GM12892 (cell line): ENCODE measurements at regions not wholly inside any gene's neighbourhood (a gene's known extent, or its start where the extent isn't known, plus 50 kb on each side); places are given as distances from the start of the nearest gene placed in this dataset.

ENCODE experiments used
- DNase-seq: peaks from one replicate; pipeline ENCODE4 v3.0.0; 2011; ENCODE audit not compliant: insufficient read length
- FAIRE-seq: peaks from 2 replicates; lab custom pipeline; 2011; peaks lifted over from hg19 to GRCh38; lab: Jason Lieb, UNC
- POLR2A ChIP-seq: IDR thresholded peaks from 2 replicates; pipeline ENCODE4 v1.6.1; 2011; ENCODE audit warnings: low read depth, low read length, control low read depth
- POLR2AphosphoS5 ChIP-seq: IDR thresholded peaks from 2 replicates; pipeline ENCODE4 v1.6.1; 2011; ENCODE audit warnings: low read depth, low read length, control low read depth
- TAF1 ChIP-seq: IDR thresholded peaks from 2 replicates; pipeline ENCODE4 v1.6.1; 2011; ENCODE audit warnings: low read depth, mild to moderate bottlenecking, control low read depth, low read length, borderline replicate concordance

- FAIRE-seq (no peak), DNase-seq (no peak)
- TF ChIP-seq POLR2A (no peak), TAF1 (no peak), POLR2AphosphoS5 (no peak)
Observed at GRCh38 chr5:149441986-149442385, 62.9 kb upstream of the IL17B start.

DNA sequence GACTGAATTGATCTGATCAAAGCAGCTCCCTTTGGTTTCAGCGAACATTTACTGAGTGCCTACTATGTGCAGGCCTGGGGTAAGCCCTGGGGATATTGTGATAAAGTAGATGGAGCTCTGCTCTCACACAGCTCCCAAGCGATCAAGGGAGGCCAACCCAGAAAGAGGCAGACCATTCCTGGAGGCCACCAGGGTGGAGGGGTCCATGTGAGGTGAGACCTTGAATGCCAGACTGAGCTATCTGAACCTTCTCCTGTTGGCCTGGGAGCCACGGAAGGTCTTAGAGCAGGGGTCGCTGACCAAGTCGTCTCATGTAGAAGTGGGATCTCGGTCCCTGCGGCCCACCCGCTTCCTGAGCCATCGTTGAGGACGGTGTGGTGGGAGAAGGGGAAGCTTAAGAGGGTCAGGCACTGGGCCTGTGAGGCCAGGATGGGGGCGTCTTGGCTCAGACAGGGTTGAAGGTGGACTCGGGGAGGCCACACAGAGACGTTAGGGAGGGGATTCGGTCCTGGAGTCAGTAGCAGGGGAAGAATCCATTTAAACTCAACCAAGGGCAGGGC, 62.2 kb upstream of the IL17B start:
- FAIRE-seq (no peak), DNase-seq (no peak)
- no peak for TF ChIP-seq POLR2AphosphoS5
- no peak for TF ChIP-seq TAF1
- no peak for TF ChIP-seq POLR2A

GRCh38 chr5:149439899-149440542, 60.9 kb upstream of the IL17B start:
- DNase-seq, result no peak
- FAIRE-seq, result no peak

DNA sequence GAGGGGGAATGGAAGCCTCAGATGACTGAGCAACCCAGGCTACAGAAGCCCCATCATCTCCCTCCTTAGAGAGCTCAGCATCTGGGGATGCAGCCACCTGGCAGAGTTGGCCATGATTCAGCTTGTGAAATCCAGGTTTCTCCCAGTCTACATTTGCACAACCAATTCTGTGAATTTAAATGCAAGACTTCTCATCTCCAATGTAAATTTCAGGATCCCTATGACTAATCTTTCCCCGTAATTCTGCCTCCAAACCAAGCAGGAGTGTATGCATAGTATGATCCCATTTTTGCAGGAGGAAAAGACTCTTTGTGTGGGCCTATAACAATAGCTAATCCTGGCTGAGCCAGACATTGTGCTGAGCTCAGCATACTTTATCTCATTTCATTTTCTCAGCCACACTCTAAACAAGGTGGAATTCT, 59.6 kb upstream of the IL17B start:
- FAIRE-seq, result no peak

More at GRCh38 chr5:149439899-149440542, 60.9 kb upstream of the IL17B start:
- no peak for TF ChIP-seq POLR2AphosphoS5
- no peak for TF ChIP-seq POLR2A
- TF ChIP-seq TAF1, result no peak

DNA sequence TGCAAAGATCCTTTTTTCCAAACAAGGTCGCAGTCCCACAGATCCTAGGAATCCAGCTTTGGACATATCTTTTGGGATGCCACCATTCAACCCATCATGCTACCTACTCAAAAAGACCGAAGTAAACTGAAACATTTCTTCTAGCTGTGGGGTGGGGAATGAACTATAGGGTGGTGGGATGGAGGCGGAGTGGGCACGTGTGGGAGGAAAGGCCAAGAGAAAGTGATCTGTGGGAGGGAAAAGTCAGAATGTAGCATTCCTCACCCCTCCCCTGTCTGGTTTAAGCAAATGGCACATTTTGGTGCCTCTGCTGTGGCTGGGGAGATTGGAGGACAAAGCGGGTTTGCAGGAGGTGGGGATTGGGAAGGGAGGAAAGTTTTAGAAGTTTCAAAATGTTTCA, 59.2 kb upstream of the IL17B start:
- TF ChIP-seq POLR2A, result no peak
- no peak for TF ChIP-seq POLR2AphosphoS5
- TF ChIP-seq TAF1, result no peak
- no peak for FAIRE-seq
- no peak for DNase-seq

More for the DNA sequence above, 59.6 kb upstream of the IL17B start:
- no peak for TF ChIP-seq POLR2A
- no peak for TF ChIP-seq POLR2AphosphoS5
- no peak for TF ChIP-seq TAF1
- no peak for DNase-seq

GRCh38 chr5:149437391-149438040, 58.4 kb upstream of the IL17B start:
- DNase-seq (no peak), FAIRE-seq (no peak)
- TF ChIP-seq POLR2AphosphoS5 (no peak), POLR2A (no peak), TAF1 (no peak)

DNA sequence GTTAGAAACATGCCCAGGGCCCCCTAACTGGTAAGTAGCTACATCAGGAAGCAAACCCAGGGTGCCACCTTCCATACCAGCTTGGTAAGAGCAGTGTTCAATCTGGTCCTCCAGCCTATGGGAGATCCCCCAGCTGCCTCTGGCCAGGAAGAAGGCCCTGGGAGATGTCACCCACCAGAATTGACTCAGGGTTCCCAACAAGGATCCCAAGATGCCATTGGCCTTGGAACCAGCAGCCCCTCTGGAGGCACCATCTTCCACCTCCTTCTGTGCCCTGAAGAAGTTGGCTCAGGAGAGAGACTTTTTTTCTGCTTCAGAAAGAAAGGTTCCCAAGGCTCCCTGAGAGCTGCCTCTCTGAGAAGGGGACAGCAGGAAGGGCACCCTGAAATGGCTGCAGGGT, 56.6 kb upstream of the IL17B start:
- TF ChIP-seq POLR2AphosphoS5 (no peak), TAF1 (no peak), POLR2A (no peak)
- DNase-seq (no peak), FAIRE-seq (no peak)

DNA sequence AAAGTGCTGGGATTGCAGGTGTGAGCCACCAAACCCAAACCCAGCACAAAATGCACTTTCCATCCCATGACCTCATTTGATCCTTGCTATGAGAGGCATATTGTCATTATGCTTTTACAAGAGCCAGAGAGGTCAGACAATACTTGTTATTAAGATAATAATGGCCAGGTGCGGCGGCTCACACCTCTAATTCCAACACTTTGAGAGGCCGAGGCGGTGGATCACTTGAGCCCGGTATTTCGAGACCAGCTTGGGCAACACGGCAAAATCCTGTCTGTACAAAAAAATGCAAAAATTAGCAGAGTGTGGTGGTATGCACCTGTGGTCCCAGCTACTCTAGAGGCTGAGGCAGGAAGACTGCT, 55.9 kb upstream of the IL17B start:
- no peak for FAIRE-seq
- TF ChIP-seq POLR2AphosphoS5 (no peak), POLR2A (no peak), TAF1 (no peak)
- DNase-seq, result no peak

DNA sequence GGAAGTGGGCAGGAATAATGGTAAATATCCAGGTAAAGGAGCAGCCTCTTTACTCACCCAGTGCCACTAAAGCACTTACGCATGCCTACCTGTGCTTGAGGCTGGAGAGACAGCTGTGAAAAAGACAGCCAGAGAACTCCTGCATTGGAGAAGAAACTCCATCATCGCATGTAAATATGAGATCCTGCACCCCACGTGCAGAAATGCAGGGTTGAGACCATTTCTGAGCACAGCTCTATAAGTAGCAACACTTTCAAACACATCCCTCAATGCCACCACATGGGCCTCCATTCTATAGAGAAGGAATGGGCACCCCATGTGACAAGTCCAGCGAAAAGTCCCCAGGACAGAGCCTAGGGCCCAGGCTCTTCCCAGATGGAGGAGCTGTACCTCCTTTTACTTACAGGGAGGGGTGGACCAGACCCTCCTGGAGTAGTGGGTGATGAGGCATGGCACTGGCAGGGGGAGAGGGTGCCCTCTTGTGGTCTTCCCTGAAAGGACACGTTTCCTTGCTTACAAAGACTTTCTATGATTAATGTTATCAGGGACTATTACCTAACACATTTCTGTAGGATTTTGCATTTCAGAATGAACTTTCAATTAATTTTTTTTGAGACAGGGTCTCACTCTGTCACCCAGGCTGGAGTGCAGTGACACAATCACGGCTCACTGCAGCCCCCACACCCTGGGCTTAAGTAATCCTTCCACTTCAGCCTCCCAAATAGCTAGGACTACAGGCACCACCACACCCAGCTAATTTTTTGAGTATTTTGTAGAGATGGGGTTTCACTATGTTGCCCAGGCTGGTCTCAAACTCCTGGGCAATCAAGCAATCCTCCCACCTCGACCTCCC, 55.3 kb upstream of the IL17B start:
- TF ChIP-seq POLR2A (no peak), TAF1 (no peak), POLR2AphosphoS5 (no peak)
- FAIRE-seq (no peak), DNase-seq (peak; percentile 46)

DNA sequence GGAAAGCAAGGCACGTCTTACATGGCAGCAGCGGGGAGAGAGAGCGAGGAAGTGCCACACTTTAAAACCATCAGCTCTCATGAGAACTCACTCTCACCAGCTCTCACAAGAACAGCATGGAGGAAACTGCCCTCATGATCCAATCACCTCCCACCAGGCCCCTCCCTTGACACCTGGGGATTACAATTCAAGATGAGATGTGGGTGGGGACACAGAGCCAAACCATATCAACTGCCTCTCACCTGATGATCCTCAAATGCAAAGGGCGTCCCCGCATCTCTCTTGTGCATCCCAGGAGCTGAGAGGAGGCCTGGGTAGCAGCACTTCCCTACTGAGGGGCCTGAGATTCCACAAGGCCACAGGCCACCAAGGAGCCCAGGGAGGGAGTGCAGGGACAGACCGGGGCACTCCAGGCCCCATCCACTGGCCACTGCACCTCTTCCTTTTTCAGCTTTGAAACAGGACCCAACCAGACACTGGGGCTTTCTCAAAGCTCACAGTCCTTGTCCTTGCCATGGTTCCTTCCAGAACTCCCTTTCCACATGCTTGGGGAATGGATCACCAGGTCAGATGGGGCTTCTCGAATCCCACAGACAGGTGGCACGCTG, 54.5 kb upstream of the IL17B start:
- no peak for DNase-seq
- no peak for TF ChIP-seq TAF1
- TF ChIP-seq POLR2AphosphoS5, result no peak
- TF ChIP-seq POLR2A, result no peak
- no peak for FAIRE-seq
